KMS-11 (cell line): ENCODE measurements at regions not wholly inside any gene's neighbourhood (a gene's known extent, or its start where the extent isn't known, plus 50 kb on each side); places are given as distances from the start of the nearest gene placed in this dataset.

Experiments used
- H2AFZ ChIP-seq: fragments of 200-600 bp; sonication (generic); 2 replicates; pipeline ENCODE4 v1.6.1; 2016; ENCODE audit warnings: antibody characterized with exemption, mixed run types, low read depth
- H3K27ac ChIP-seq: fragments of 200-600 bp; sonication (generic); 2 replicates; pipeline ENCODE4 v1.6.1; 2016; ENCODE audit warnings: mild to moderate bottlenecking, mixed run types
- H3K27me3 ChIP-seq: fragments of 200-600 bp; sonication (generic); 2 replicates; pipeline ENCODE4 v1.6.1; 2017; ENCODE audit warnings: mild to moderate bottlenecking, low read depth, mixed run types, moderate library complexity; ENCODE audit not compliant: insufficient read depth
- H3K36me3 ChIP-seq: fragments of 200-600 bp; sonication (generic); 2 replicates; pipeline ENCODE4 v1.6.1; 2017; ENCODE audit warnings: mild to moderate bottlenecking, mixed run types; ENCODE audit not compliant: insufficient read depth
- H3K4me1 ChIP-seq: fragments of 200-600 bp; sonication (generic); 2 replicates; pipeline ENCODE4 v1.6.1; 2016; ENCODE audit warnings: mild to moderate bottlenecking, low read depth, mixed run types; ENCODE audit not compliant: poor library complexity, severe bottlenecking
- H3K4me2 ChIP-seq: fragments of 200-600 bp; sonication (generic); 2 replicates; pipeline ENCODE4 v1.7.0; 2016; ENCODE audit warnings: mild to moderate bottlenecking, mixed run types
- H3K4me3 ChIP-seq: fragments of 200-600 bp; sonication (generic); IDR thresholded peaks from 2 replicates; pipeline ENCODE4 v1.6.1; 2017; ENCODE audit warnings: low read depth, low read length, mixed read lengths; ENCODE audit not compliant: insufficient read depth
- H3K79me2 ChIP-seq: fragments of 200-600 bp; sonication (generic); 2 replicates; pipeline ENCODE4 v1.6.1; 2016; ENCODE audit warnings: low read depth, mixed run types; ENCODE audit not compliant: insufficient read depth
- H3K9ac ChIP-seq: fragments of 200-600 bp; sonication (generic); 2 replicates; pipeline ENCODE4 v1.6.1; 2016; ENCODE audit warnings: mild to moderate bottlenecking, mixed run types
- H4K20me1 ChIP-seq: fragments of 200-600 bp; sonication (generic); 2 replicates; pipeline ENCODE4 v1.6.1; 2016; ENCODE audit warnings: mild to moderate bottlenecking, mixed run types; ENCODE audit not compliant: insufficient read depth
- CTCF ChIP-seq: fragments of 200-600 bp; sonication (generic); conservative IDR thresholded peaks from 2 replicates; pipeline ENCODE4 v1.6.1; 2017; ENCODE audit warnings: low read depth, mild to moderate bottlenecking, antibody characterized with exemption, low read length, moderate library complexity, mixed read lengths

- Histone ChIP-seq H3K27me3 (no peaks in the 10 kb centered on the region), H3K9ac (no peak overlapping the region), H3K79me2 (no peaks in the 10 kb centered on the region), H3K4me1 (no peaks in the 10 kb centered on the region), H2AFZ (no peak overlapping the region), H3K27ac (no peak overlapping the region), H3K4me3 (no peak overlapping the region), H3K4me2 (no peak overlapping the region), H3K36me3 (no peaks in the 10 kb centered on the region), H4K20me1 (no peaks in the 10 kb centered on the region)
- TF ChIP-seq CTCF: no peak
Observed at GRCh38 chr6:48883116-48883515, 579.9 kb downstream of the MMUT start.

GRCh38 chr6:48881551-48881950 lies 581.5 kb downstream of the MMUT start:
- Histone ChIP-seq H2AFZ (no peak overlapping the region), H3K4me3 (no peak overlapping the region), H4K20me1 (no peaks in the 10 kb centered on the region), H3K79me2 (no peaks in the 10 kb centered on the region), H3K27ac (no peak overlapping the region), H3K27me3 (no peaks in the 10 kb centered on the region), H3K4me2 (no peak overlapping the region), H3K4me1 (no peaks in the 10 kb centered on the region), H3K36me3 (no peaks in the 10 kb centered on the region), H3K9ac (no peak overlapping the region)
- no peak for TF ChIP-seq CTCF

- H3K4me1 ChIP-seq: no peaks in the 10 kb centered on the region
- H3K79me2 ChIP-seq: no peaks in the 10 kb centered on the region
- no peak overlapping the region for H3K9ac ChIP-seq
- no peak overlapping the region for H3K27ac ChIP-seq
- no peak overlapping the region for H3K4me2 ChIP-seq
- H4K20me1 ChIP-seq: no peaks in the 10 kb centered on the region
- H2AFZ ChIP-seq: no peak overlapping the region
- no peaks in the 10 kb centered on the region for H3K36me3 ChIP-seq
- TF ChIP-seq CTCF: no peak
- H3K4me3 ChIP-seq: no peak overlapping the region
- no peaks in the 10 kb centered on the region for H3K27me3 ChIP-seq
Observed at GRCh38 chr6:48869595-48869994, 593.5 kb downstream of the MMUT start.

GRCh38 chr6:48866682-48867081 lies 596.4 kb downstream of the MMUT start:
- no peaks in the 10 kb centered on the region for H3K79me2 ChIP-seq
- H4K20me1 ChIP-seq: no peaks in the 10 kb centered on the region
- H2AFZ ChIP-seq: no peak overlapping the region
- H3K9ac ChIP-seq: no peak overlapping the region
- H3K4me1 ChIP-seq: no peaks in the 10 kb centered on the region
- no peak overlapping the region for H3K27ac ChIP-seq
- H3K4me3 ChIP-seq: no peak overlapping the region
- TF ChIP-seq CTCF: no peak
- H3K4me2 ChIP-seq: no peak overlapping the region
- H3K27me3 ChIP-seq: no peaks in the 10 kb centered on the region
- H3K36me3 ChIP-seq: no peaks in the 10 kb centered on the region

GRCh38 chr6:48860175-48860574 lies 602.9 kb downstream of the MMUT start:
- no peaks in the 10 kb centered on the region for H3K4me1 ChIP-seq
- H2AFZ ChIP-seq: no peak overlapping the region
- no peak for TF ChIP-seq CTCF
- no peaks in the 10 kb centered on the region for H3K27me3 ChIP-seq
- no peak overlapping the region for H3K27ac ChIP-seq
- H4K20me1 ChIP-seq: no peaks in the 10 kb centered on the region
- no peaks in the 10 kb centered on the region for H3K36me3 ChIP-seq
- no peak overlapping the region for H3K9ac ChIP-seq
- H3K4me2 ChIP-seq: no peak overlapping the region
- H3K79me2 ChIP-seq: no peaks in the 10 kb centered on the region
- no peak overlapping the region for H3K4me3 ChIP-seq
